PC-3 (cell line): ENCODE measurements at regions not wholly inside any gene's neighbourhood (a gene's known extent, or its start where the extent isn't known, plus 50 kb on each side); places are given as distances from the start of the nearest gene placed in this dataset.

ENCODE experiments used
- ATAC-seq: fragments of 200-7000 bp; cut with Tn5 transposase; 2 replicates; pipeline ENCODE4 v1.9.1; 2020; ENCODE audit warnings: mild to moderate bottlenecking, moderate library complexity
- BruUV-seq: library from RNA; stranded (reverse); fragments of 400-500 nt; replicated peaks from 2 replicates; lab custom pipeline; 2021; lab: Mats Ljungman, UMichigan
- CTCF ChIA-PET: fragments of 300-600 bp; sonication (Branson Sonifier 250); formaldehyde crosslinking; loops from one replicate; lab custom pipeline; 2022; ENCODE audit warnings: antibody characterized with exemption; lab: Charles Lee
- POLR2A ChIA-PET: fragments of 300-600 bp; sonication (Branson Sonifier 250); formaldehyde crosslinking; loops from one replicate; lab custom pipeline; 2022; ENCODE audit warnings: antibody characterized with exemption; ENCODE audit not compliant: unreplicated experiment; lab: Charles Lee
- DNase-seq: peaks from one replicate; pipeline ENCODE4 v3.0.0-alpha.2; 2015
- H2AFZ ChIP-seq: fragments of 300-600 bp; sonication (generic); 2 replicates; pipeline ENCODE4 v1.6.0; 2016; ENCODE audit warnings: antibody characterized with exemption, low read length
- H3F3A ChIP-seq: fragments of 300-600 bp; sonication (generic); one replicate; pipeline ENCODE4 v1.6.0; 2017; ENCODE audit warnings: antibody characterized with exemption, low read length, control low read depth, mild to moderate bottlenecking; ENCODE audit not compliant: unreplicated experiment
- H3K27ac ChIP-seq: fragments of 300-600 bp; sonication (generic); 2 replicates; pipeline ENCODE4 v1.5.1; 2016; ENCODE audit warnings: mild to moderate bottlenecking, low read length
- H3K27me3 ChIP-seq: fragments of 300-600 bp; sonication (generic); 2 replicates; pipeline ENCODE4 v1.6.1; 2016; ENCODE audit warnings: low read length, mixed read lengths
- H3K36me3 ChIP-seq: fragments of 300-600 bp; sonication (generic); 2 replicates; pipeline ENCODE4 v1.6.1; 2016; ENCODE audit warnings: low read depth, mixed run types, low read length, mixed read lengths
- H3K4me1 ChIP-seq: fragments of 300-600 bp; sonication (generic); 2 replicates; pipeline ENCODE4 v1.5.1; 2016; ENCODE audit warnings: low read length; ENCODE audit not compliant: insufficient read depth
- H3K4me2 ChIP-seq: fragments of 300-600 bp; sonication (generic); 2 replicates; pipeline ENCODE4 v1.6.0; 2016; ENCODE audit warnings: low read length
- H3K4me3 ChIP-seq: fragments of 300-600 bp; sonication (generic); 2 replicates; pipeline ENCODE4 v1.5.1; 2016; ENCODE audit warnings: mild to moderate bottlenecking, low read length, mixed read lengths
- H3K79me2 ChIP-seq: fragments of 300-600 bp; sonication (generic); 2 replicates; pipeline ENCODE4 v1.6.1; 2017; ENCODE audit warnings: low read length, mixed read lengths
- H3K9ac ChIP-seq: fragments of 300-600 bp; sonication (generic); 2 replicates; pipeline ENCODE4 v1.6.0; 2016; ENCODE audit warnings: mild to moderate bottlenecking, low read length
- H3K9me2 ChIP-seq: fragments of 300-600 bp; sonication (generic); replicated peaks from 2 replicates; pipeline ENCODE4 v1.6.1; 2016; ENCODE audit warnings: mixed run types, low read length, mixed read lengths
- H3K9me3 ChIP-seq: fragments of 300-600 bp; sonication (generic); 2 replicates; pipeline ENCODE4 v1.6.1; 2016; ENCODE audit warnings: low read length, mixed read lengths
- H4K20me1 ChIP-seq: fragments of 300-600 bp; sonication (generic); 2 replicates; pipeline ENCODE4 v1.6.1; 2016; ENCODE audit warnings: low read length, mixed read lengths
- CTCF ChIP-seq: fragments of 300-600 bp; sonication (generic); conservative IDR thresholded peaks from 2 replicates; pipeline ENCODE4 v1.5.1; 2017; ENCODE audit warnings: antibody characterized with exemption, low read depth, mild to moderate bottlenecking, low read length
- EZH2 ChIP-seq: fragments of 300-600 bp; sonication (generic); IDR thresholded peaks from one replicate; pipeline ENCODE4 v1.6.1; 2017; ENCODE audit warnings: antibody characterized with exemption, mild to moderate bottlenecking, low read length; ENCODE audit not compliant: unreplicated experiment
- EZH2phosphoT487 ChIP-seq: fragments of 300-600 bp; sonication (generic); IDR thresholded peaks from 2 replicates; pipeline ENCODE4 v1.6.1; 2018; ENCODE audit warnings: mild to moderate bottlenecking, antibody characterized with exemption, low read length, borderline replicate concordance
- intact Hi-C: fragments of 100-400 bp; cut with micrococcal nuclease; formaldehyde crosslinking; loops from 2 replicates; pipeline ENCODE4 v1.9.0; 2023

DNA sequence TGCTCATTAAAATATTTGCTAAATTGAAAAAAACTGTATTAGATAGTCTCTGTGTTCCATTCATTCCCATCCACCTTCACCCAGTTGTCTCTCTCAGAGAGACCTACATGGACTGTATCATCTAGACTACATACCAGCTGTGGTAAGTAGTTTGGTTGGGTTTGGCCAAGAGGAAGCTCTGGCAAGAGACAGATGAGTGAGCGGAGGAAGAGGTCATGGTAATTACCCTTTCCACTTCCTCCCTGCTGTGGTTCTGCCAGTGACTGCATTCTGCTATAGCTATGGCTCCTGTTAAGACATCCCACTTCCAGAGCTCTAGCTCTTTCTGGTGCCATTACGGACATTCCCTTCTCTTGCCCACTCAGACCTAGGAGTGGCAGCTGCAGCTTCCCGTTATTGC lies 239.0 kb upstream of the MID1 start:
- no peaks in the 10 kb centered on the region for H3K27me3 ChIP-seq
- H3K4me1 ChIP-seq: no peaks in the 10 kb centered on the region
- no peaks in the 10 kb centered on the region for H3K79me2 ChIP-seq
- no peaks in the 10 kb centered on the region for H3F3A ChIP-seq
- no peak overlapping the region for H3K4me3 ChIP-seq
- no peak for ATAC-seq
- no peak for DNase-seq
- ChIA-PET POLR2A (no interaction called here), CTCF (no interaction called here)
- no peak overlapping the region for H3K27ac ChIP-seq
- no peaks in the 10 kb centered on the region for H3K36me3 ChIP-seq
- no peaks in the 10 kb centered on the region for H4K20me1 ChIP-seq
- no peak for TF ChIP-seq CTCF
- no peak for TF ChIP-seq EZH2phosphoT487
- TF ChIP-seq EZH2: no peak
- no peaks in the 10 kb centered on the region for H3K9me3 ChIP-seq
- no peak overlapping the region for H3K9ac ChIP-seq
- intact Hi-C loops: no loop called here
- no peak overlapping the region for H3K4me2 ChIP-seq
- no peak overlapping the region for H2AFZ ChIP-seq
- BruUV-seq: no TSS peak
- no peaks in the 10 kb centered on the region for H3K9me2 ChIP-seq

- H3K4me3 ChIP-seq: no peak overlapping the region
- no peak overlapping the region for H3K9ac ChIP-seq
- TF ChIP-seq EZH2: no peak
- no peaks in the 10 kb centered on the region for H4K20me1 ChIP-seq
- no peaks in the 10 kb centered on the region for H3K27me3 ChIP-seq
- H3K27ac ChIP-seq: no peak overlapping the region
- no peaks in the 10 kb centered on the region for H3K4me1 ChIP-seq
- H3F3A ChIP-seq: no peaks in the 10 kb centered on the region
- ChIA-PET CTCF (no interaction called here), POLR2A (no interaction called here)
- H2AFZ ChIP-seq: no peak overlapping the region
- intact Hi-C loops: no loop called here
- DNase-seq (no peak), ATAC-seq (no peak)
- no peaks in the 10 kb centered on the region for H3K9me2 ChIP-seq
- H3K4me2 ChIP-seq: no peak overlapping the region
- H3K36me3 ChIP-seq: no peaks in the 10 kb centered on the region
- no peaks in the 10 kb centered on the region for H3K9me3 ChIP-seq
- no TSS peak for BruUV-seq
- no peaks in the 10 kb centered on the region for H3K79me2 ChIP-seq
Measured at GRCh38 chrX:10875995-10876394, 235.1 kb upstream of the HCCS start.

DNA sequence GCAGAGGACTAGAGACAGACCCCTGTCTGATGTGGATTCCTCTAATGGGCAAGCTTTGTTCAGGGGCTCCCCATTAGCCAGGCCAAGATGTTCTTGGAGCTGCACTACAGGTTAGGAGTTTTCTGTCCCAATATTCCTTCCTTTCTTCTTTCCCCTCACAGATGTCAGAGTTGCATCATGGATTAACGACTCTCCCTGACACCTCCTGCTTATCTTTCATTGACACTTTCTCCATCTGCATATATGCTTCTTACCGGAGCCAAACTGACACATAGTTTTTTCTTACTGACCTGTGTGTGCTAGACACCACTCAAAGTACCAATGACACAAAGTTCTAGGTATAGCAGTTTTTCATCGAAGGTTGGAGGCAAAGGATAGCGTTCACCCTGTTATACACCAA lies 228.6 kb upstream of the HCCS start:
- no peaks in the 10 kb centered on the region for H3K4me1 ChIP-seq
- no peak overlapping the region for H2AFZ ChIP-seq
- no peaks in the 10 kb centered on the region for H3K36me3 ChIP-seq
- no peaks in the 10 kb centered on the region for H3K9me3 ChIP-seq
- no peaks in the 10 kb centered on the region for H3K9me2 ChIP-seq
- CTCF ChIA-PET: interaction anchor here (0.7 kb wide), 1 partner anchor 658 kb away, joined by 3 read pairs; no protein-coding TSS in a partner anchor
- TF ChIP-seq CTCF: no peak
- no peak for TF ChIP-seq EZH2
- no peak for TF ChIP-seq EZH2phosphoT487
- DNase-seq (no peak), ATAC-seq (no peak)
- intact Hi-C loops: no loop called here
- no peaks in the 10 kb centered on the region for H3K79me2 ChIP-seq
- BruUV-seq: no TSS peak
- no peak overlapping the region for H3K4me3 ChIP-seq
- POLR2A ChIA-PET: no interaction called here
- no peaks in the 10 kb centered on the region for H3F3A ChIP-seq
- no peak overlapping the region for H3K9ac ChIP-seq
- no peaks in the 10 kb centered on the region for H4K20me1 ChIP-seq
- H3K27ac ChIP-seq: no peak overlapping the region
- no peaks in the 10 kb centered on the region for H3K27me3 ChIP-seq
- no peak overlapping the region for H3K4me2 ChIP-seq
